CD4-positive, alpha-beta T cell (primary cell): ENCODE measurements at regions not wholly inside any gene's neighbourhood (a gene's known extent, or its start where the extent isn't known, plus 50 kb on each side); places are given as distances from the start of the nearest gene placed in this dataset.

ENCODE experiments used
- ATAC-seq: fragments of 200-7000 bp; cut with Tn5 transposase; one replicate; pipeline ENCODE4 v1.10.0; 2022; ENCODE audit warnings: mild to moderate bottlenecking; ENCODE audit not compliant: poor library complexity
- CTCF ChIA-PET: fragments of 350-600 bp; sonication (Branson Sonifier 250); formaldehyde crosslinking; loops from one replicate; lab custom pipeline; 2021; ENCODE audit warnings: antibody characterized with exemption, inconsistent platforms; lab: Charles Lee
- POLR2A ChIA-PET: fragments of 350-600 bp; sonication (Branson Sonifier 250); formaldehyde crosslinking; loops from one replicate; lab custom pipeline; 2021; ENCODE audit warnings: antibody characterized with exemption, inconsistent platforms; lab: Charles Lee
- DNase-seq, 14 experiments: peaks; one replicate each; pipeline ENCODE4 v3.0.0-alpha.2; 2013 to 2020; ENCODE audit warnings: mixed read lengths in 2 of 14
- H3K27ac ChIP-seq, 2 donors: one replicate each; pipeline versions ENCODE4 v1.5.1 to v1.7.0; 2013; ENCODE audit warnings: low read length in 2 of 2, low read depth in 1 of 2, mild to moderate bottlenecking in 1 of 2
- H3K27me3 ChIP-seq, 2 experiments: 1 replicate in 1 of 2; 2 replicates in 1 of 2; pipeline versions ENCODE4 v1.6.1 to v1.7.0; 2013; ENCODE audit warnings: low read length in 2 of 2, control low read depth in 1 of 2, mild to moderate bottlenecking in 1 of 2, moderate library complexity in 1 of 2; ENCODE audit not compliant: insufficient read depth in 2 of 2, control insufficient read depth in 1 of 2
- H3K36me3 ChIP-seq: one replicate; pipeline ENCODE4 v1.6.1; 2013; ENCODE audit warnings: low read length, control low read depth; ENCODE audit not compliant: insufficient read depth
- H3K4me1 ChIP-seq: one replicate; pipeline ENCODE4 v1.6.1; 2013; ENCODE audit warnings: low read length, control low read depth; ENCODE audit not compliant: insufficient read depth
- H3K4me3 ChIP-seq: one replicate; pipeline ENCODE4 v1.5.1; 2013; ENCODE audit warnings: mild to moderate bottlenecking, low read length, moderate library complexity
- H3K9me3 ChIP-seq, 2 experiments: 1 replicate in 1 of 2; 2 replicates in 1 of 2; pipeline versions ENCODE4 v1.6.1 to v1.7.0; 2013; ENCODE audit warnings: low read length in 2 of 2, mild to moderate bottlenecking in 2 of 2, control low read depth in 1 of 2, moderate library complexity in 1 of 2; ENCODE audit not compliant: control insufficient read depth in 1 of 2, insufficient read depth in 1 of 2
- H3K27ac Mint-ChIP-seq: one replicate; pipeline ENCODE4 v1.8.0; 2020; ENCODE audit warnings: mixed read lengths
- H3K27me3 Mint-ChIP-seq: one replicate; pipeline ENCODE4 v1.8.0; 2021; ENCODE audit warnings: mixed read lengths
- H3K36me3 Mint-ChIP-seq: one replicate; pipeline ENCODE4 v1.8.0; 2021; ENCODE audit warnings: low read depth, mixed read lengths
- H3K4me1 Mint-ChIP-seq: one replicate; pipeline ENCODE4 v1.8.0; 2021; ENCODE audit warnings: low read depth, mixed read lengths
- H3K4me3 Mint-ChIP-seq: one replicate; pipeline ENCODE4 v1.8.0; 2020; ENCODE audit warnings: mild to moderate bottlenecking, mixed read lengths
- H3K9me3 Mint-ChIP-seq: one replicate; pipeline ENCODE4 v1.8.0; 2020; ENCODE audit warnings: mixed read lengths
- intact Hi-C, 2 experiments: fragments of 100-400 bp; cut with DNase I in 1 of 2; cut with micrococcal nuclease in 1 of 2; formaldehyde crosslinking; loops; one replicate each; pipeline versions ENCODE4 v1.15.1 to v1.9.0; 2023 to 2025; cut with DNase I, micrococcal nuclease
- TF ChIP-seq, protein P1 (sequence below): fragments of 200-600 bp; IDR thresholded peaks from one replicate; pipeline ENCODE4 v1.8.0; 2022; ENCODE audit warnings: antibody characterized with exemption, mild to moderate bottlenecking

DNA sequence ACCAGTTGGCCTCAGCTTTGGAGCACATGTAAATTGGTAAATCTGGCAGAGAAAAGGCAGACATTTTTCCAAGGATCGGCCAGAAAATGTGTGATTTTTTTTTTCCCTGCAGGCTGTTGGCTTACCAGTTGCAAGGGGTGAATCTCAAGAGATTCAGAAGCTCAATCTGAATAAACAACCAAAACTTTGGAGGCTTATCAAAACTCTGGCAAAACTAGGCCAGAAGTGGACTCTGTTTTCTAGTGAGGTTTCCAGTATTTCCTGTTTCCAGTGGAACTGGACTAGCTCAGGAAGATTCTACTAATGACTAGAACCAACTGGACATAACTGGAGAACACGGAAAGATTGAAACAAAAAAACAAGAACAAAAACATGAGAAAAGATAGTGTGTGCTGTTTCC lies 191.3 kb downstream of the SMIM20 start:
- ChIA-PET CTCF (interaction anchor here (0.6 to 0.7 kb wide), 2 partner anchors 13 to 145 kb away, joined by 4 read pairs; no protein-coding TSS in a partner anchor), POLR2A (interaction anchor here (0.7 kb wide), 1 partner anchor 225 kb away, joined by 3 read pairs; no protein-coding TSS in a partner anchor)
- Histone ChIP-seq H3K27me3 (no peaks in the 10 kb centered on the region), H3K27ac (no peak overlapping the region), H3K9me3 (no peaks in the 10 kb centered on the region), H3K4me3 (no peak overlapping the region), H3K36me3 (no peaks in the 10 kb centered on the region), H3K4me1 (no peaks in the 10 kb centered on the region)
- no peak for ATAC-seq
- peaks cover 12% of the 10 kb centered on the region for H3K27me3 Mint-ChIP-seq
- H3K9me3 Mint-ChIP-seq, result no peaks in the 10 kb centered on the region
- no peak overlapping the region for H3K27ac Mint-ChIP-seq
- no peak overlapping the region for H3K4me3 Mint-ChIP-seq
- DNase-seq, result no peak
- H3K4me1 Mint-ChIP-seq, result no peaks in the 10 kb centered on the region
- intact Hi-C loops, result no loop called here
- TF ChIP-seq, protein P1, sequence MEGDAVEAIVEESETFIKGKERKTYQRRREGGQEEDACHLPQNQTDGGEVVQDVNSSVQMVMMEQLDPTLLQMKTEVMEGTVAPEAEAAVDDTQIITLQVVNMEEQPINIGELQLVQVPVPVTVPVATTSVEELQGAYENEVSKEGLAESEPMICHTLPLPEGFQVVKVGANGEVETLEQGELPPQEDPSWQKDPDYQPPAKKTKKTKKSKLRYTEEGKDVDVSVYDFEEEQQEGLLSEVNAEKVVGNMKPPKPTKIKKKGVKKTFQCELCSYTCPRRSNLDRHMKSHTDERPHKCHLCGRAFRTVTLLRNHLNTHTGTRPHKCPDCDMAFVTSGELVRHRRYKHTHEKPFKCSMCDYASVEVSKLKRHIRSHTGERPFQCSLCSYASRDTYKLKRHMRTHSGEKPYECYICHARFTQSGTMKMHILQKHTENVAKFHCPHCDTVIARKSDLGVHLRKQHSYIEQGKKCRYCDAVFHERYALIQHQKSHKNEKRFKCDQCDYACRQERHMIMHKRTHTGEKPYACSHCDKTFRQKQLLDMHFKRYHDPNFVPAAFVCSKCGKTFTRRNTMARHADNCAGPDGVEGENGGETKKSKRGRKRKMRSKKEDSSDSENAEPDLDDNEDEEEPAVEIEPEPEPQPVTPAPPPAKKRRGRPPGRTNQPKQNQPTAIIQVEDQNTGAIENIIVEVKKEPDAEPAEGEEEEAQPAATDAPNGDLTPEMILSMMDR, result no peak
- no peaks in the 10 kb centered on the region for H3K36me3 Mint-ChIP-seq

DNA sequence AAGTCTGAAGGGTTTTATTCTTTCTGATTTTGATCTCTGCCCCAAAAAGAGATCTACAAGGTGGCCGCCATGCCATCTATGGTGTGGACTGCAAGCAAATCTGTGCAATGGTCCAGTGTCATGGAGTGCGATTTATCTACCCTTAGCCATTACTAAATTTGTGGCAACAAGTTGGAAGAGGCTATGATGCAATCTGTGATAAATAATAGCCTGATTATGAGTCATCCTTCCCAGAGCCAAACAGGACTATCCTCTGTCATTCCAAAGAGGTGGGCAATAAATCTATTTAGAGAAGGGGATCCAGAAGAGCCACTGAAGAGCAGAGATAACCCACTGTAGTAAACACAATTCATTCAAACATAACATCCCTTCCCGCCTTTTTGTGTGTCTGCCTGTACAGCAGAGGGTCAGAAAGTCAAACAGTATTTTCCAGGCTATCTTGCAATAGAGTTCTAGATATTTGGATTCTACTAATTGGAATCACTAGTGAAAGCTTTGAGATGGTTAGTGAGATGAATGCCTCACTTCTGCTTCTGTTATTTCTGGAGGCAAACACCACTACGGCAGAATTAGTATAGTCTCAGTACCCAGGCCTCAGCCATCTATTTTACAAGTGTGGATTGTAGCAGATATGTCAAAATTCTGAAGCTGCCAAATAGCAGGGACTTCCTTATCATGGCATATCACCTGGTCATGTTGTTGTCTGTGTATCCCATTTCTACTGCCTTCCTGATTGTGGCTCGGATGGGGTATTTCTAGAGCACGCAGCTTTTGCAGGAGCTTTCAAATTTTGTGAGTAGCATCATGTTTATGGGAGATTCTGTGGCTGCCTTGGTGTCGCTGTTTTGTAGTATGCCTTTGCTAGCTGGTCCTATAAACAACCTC lies 192.0 kb downstream of the SMIM20 start:
- no peaks in the 10 kb centered on the region for H3K36me3 ChIP-seq
- Mint-ChIP-seq H3K27ac (no peak overlapping the region), H3K4me3 (no peak overlapping the region), H3K4me1 (no peaks in the 10 kb centered on the region), H3K36me3 (no peaks in the 10 kb centered on the region), H3K27me3 (peaks cover 19% of the 10 kb centered on the region), H3K9me3 (no peaks in the 10 kb centered on the region)
- H3K27me3 ChIP-seq, result no peaks in the 10 kb centered on the region
- H3K4me1 ChIP-seq, result no peaks in the 10 kb centered on the region
- H3K27ac ChIP-seq, result no peak overlapping the region
- intact Hi-C loops, result no loop called here
- TF ChIP-seq, protein P1, result no peak
- POLR2A ChIA-PET, result no interaction called here
- DNase-seq (no peak), ATAC-seq (no peak)
- H3K4me3 ChIP-seq, result no peak overlapping the region
- CTCF ChIA-PET, result interaction anchor here (0.7 kb wide), 1 partner anchor 14 kb away, joined by 4 read pairs; no protein-coding TSS in a partner anchor
- no peaks in the 10 kb centered on the region for H3K9me3 ChIP-seq

DNA sequence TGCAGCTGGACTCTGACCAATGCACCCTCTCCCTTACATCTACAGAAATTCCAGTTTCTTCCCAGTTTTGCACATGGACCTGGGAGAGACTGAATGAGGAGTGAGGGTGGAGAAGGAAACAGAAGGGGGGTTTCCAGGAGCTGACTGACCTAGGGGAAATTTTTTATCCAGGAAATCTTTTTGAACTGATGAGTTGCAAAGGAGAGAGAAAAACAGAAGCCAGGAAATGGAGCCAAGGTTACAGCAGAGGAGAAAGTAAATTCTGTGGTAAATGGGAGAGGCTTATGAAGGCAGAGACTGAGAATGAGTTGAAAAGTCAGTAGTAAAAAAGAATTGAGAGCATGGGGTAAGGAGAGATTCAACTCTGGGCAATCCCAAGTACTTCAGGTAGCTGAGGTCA lies 192.8 kb downstream of the SMIM20 start:
- Histone ChIP-seq H3K27ac (no peak overlapping the region), H3K9me3 (no peaks in the 10 kb centered on the region), H3K4me1 (no peaks in the 10 kb centered on the region), H3K36me3 (no peaks in the 10 kb centered on the region), H3K4me3 (no peak overlapping the region), H3K27me3 (no peaks in the 10 kb centered on the region)
- intact Hi-C loops, result no loop called here
- Mint-ChIP-seq H3K9me3 (no peaks in the 10 kb centered on the region), H3K4me1 (no peaks in the 10 kb centered on the region), H3K36me3 (no peaks in the 10 kb centered on the region), H3K27ac (no peak overlapping the region), H3K4me3 (no peak overlapping the region), H3K27me3 (peaks cover 26% of the 10 kb centered on the region)
- no peak for ATAC-seq
- DNase-seq, result no peak
- POLR2A ChIA-PET, result no interaction called here
- CTCF ChIA-PET, result no interaction called here
- TF ChIP-seq, protein P1, result no peak
